Peyer's patch (tissue), 4 donors: ENCODE measurements at regions not wholly inside any gene's neighbourhood (a gene's known extent, or its start where the extent isn't known, plus 50 kb on each side); places are given as distances from the start of the nearest gene placed in this dataset.

Experiments
- DNase-seq, 3 donors: peaks; one replicate each; pipeline ENCODE4 v3.0.0-alpha.2; 2017 to 2019
- H3K27ac ChIP-seq, 4 donors: fragments of 200-600 bp; sonication (generic); one replicate each; pipeline ENCODE4 v1.5.1; 2016 to 2019
- H3K27me3 ChIP-seq, 2 donors: fragments of 200-600 bp; sonication (generic); one replicate each; pipeline ENCODE4 v1.5.1; 2019
- H3K36me3 ChIP-seq, 3 donors: fragments of 200-600 bp; sonication (generic); one replicate each; pipeline ENCODE4 v1.5.1; 2016 to 2019
- H3K4me1 ChIP-seq, 4 donors: fragments of 200-600 bp; sonication (generic); one replicate each; pipeline ENCODE4 v1.5.1; 2016 to 2019
- H3K4me3 ChIP-seq, 4 donors: fragments of 200-600 bp; sonication (generic); 1 replicate in 3 of 4; 2 replicates in 1 of 4; pipeline ENCODE4 v1.5.1; 2016 to 2019; ENCODE audit warnings: mild to moderate bottlenecking in 1 of 4
- H3K9me3 ChIP-seq, 4 donors: fragments of 200-600 bp; sonication (generic); one replicate each; pipeline ENCODE4 v1.5.1; 2016 to 2019; ENCODE audit warnings: mild to moderate bottlenecking in 1 of 4
- CTCF ChIP-seq, 6 experiments: fragments of 450-650 bp in 4 of 6; fragments of 200-600 bp in 2 of 6; sonication (generic) in 1 of 6; IDR thresholded peaks; one replicate each; pipeline ENCODE4 v1.5.1; 2017 to 2019; ENCODE audit warnings: antibody characterized with exemption in 6 of 6, mild to moderate bottlenecking in 3 of 6, moderate library complexity in 1 of 6
- POLR2A ChIP-seq, 2 donors: fragments of 450-650 bp; IDR thresholded peaks; one replicate each; pipeline ENCODE4 v1.5.1; 2017; ENCODE audit warnings: antibody characterized with exemption in 2 of 2, mild to moderate bottlenecking in 2 of 2, moderate library complexity in 2 of 2

DNA sequence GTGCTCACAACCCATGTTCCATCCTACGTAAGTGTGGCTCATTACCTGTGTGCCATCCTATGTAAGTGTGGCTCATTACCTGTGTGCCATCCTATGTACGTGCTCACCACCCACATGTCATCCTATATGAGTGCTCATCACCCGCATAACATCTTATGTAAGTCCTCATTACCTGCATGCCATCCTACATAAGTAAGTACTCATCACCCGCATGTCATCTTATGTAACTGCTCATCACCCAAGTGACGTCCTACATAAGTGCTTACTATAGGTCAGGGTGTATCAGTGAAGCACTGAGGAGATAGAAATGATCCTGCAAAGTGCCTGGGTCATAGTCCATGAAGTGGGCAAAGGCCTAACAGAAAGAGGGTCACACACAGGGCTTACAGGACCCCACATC is 93.1 kb downstream of the AXIN2 start:
- Histone ChIP-seq H3K9me3 (no peaks in the 10 kb centered on the region), H3K4me3 (no peak overlapping the region), H3K27ac (no peak overlapping the region), H3K36me3 (no peaks in the 10 kb centered on the region), H3K4me1 (no peaks in the 10 kb centered on the region), H3K27me3 (no peaks in the 10 kb centered on the region)
- DNase-seq: no peak
- TF ChIP-seq CTCF (IDR thresholded peaks at IDR 0.05) (no peak), POLR2A (IDR thresholded peaks at IDR 0.05) (no peak)

DNA sequence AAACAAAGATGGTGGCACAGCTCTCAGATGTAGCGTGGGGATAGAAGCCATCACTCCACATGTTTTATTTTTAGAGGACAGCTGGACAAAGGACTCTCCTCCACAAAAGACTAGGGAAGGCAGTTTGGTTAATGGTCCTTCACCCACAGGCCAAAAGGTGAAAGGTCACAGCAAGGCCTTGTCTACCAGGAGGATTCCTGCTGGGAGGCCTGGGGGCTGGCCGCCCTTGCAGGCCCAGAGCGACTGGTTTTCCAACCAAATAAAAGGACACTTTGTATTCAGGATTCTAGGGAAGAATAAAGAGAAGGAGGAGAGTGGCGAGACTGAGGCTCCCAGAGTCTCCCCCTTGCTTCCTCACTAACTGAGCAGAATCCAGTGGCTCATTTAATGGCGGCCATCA is 94.3 kb downstream of the AXIN2 start:
- TF ChIP-seq CTCF (IDR thresholded peaks at IDR 0.05) (no peak), POLR2A (IDR thresholded peaks at IDR 0.05) (no peak)
- no peak overlapping the region for H3K27ac ChIP-seq
- H3K9me3 ChIP-seq: no peaks in the 10 kb centered on the region
- no peak overlapping the region for H3K4me3 ChIP-seq
- no peak for DNase-seq
- H3K36me3 ChIP-seq: no peaks in the 10 kb centered on the region
- H3K27me3 ChIP-seq: no peaks in the 10 kb centered on the region
- H3K4me1 ChIP-seq: no peaks in the 10 kb centered on the region

GRCh38 chr17:65466547-65466946 is 94.9 kb downstream of the AXIN2 start:
- H3K4me1 ChIP-seq: no peaks in the 10 kb centered on the region
- H3K4me3 ChIP-seq: no peak overlapping the region
- DNase-seq: no peak

DNA sequence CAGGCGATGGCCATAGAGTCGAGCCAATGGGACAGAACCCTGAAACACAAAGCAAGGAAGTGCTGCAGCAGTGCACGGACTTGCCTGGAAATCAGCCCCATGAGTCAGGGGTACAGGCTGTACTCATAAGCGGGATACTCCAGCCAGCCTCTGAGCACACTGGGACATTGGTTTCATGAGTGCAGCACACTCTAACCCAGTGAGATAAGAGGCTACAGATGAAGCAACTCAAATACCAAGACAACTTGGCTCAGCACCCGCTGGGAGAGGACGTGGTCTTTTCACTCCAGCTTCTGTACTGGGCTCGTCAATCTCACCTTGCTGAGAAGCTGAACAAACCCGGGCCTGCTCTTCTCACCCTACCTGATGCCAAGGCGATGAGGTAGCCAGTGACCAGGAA is 98.2 kb downstream of the AXIN2 start:
- Histone ChIP-seq H3K4me3 (no peak overlapping the region), H3K27ac (no peak overlapping the region)
- no peak for DNase-seq

More at GRCh38 chr17:65466547-65466946, 94.9 kb downstream of the AXIN2 start:
- no peak overlapping the region for H3K27ac ChIP-seq
- H3K9me3 ChIP-seq: no peaks in the 10 kb centered on the region
- TF ChIP-seq CTCF (IDR thresholded peaks at IDR 0.05): no peak
- TF ChIP-seq POLR2A (IDR thresholded peaks at IDR 0.05): no peak
- no peaks in the 10 kb centered on the region for H3K27me3 ChIP-seq
- no peaks in the 10 kb centered on the region for H3K36me3 ChIP-seq

GRCh38 chr17:65459677-65460347 is 101.6 kb downstream of the AXIN2 start:
- no peak overlapping the region for H3K27ac ChIP-seq
- no peaks in the 10 kb centered on the region for H3K27me3 ChIP-seq
- no peak for DNase-seq
- no peaks in the 10 kb centered on the region for H3K36me3 ChIP-seq
- no peaks in the 10 kb centered on the region for H3K9me3 ChIP-seq
- H3K4me1 ChIP-seq: peaks cover 0 to 7% (median 0%) of the 10 kb centered on the region in 4 donors
- no peak for TF ChIP-seq CTCF (IDR thresholded peaks at IDR 0.05)
- no peak for TF ChIP-seq POLR2A (IDR thresholded peaks at IDR 0.05)
- no peak overlapping the region for H3K4me3 ChIP-seq

More for the DNA sequence above, 98.2 kb downstream of the AXIN2 start:
- Histone ChIP-seq H3K9me3 (no peaks in the 10 kb centered on the region), H3K36me3 (no peaks in the 10 kb centered on the region), H3K27me3 (no peaks in the 10 kb centered on the region), H3K4me1 (no peaks in the 10 kb centered on the region)
- TF ChIP-seq CTCF (IDR thresholded peaks at IDR 0.05) (no peak), POLR2A (IDR thresholded peaks at IDR 0.05) (no peak)
